Colonic mucosa (tissue), 4 donors: ENCODE measurements at regions not wholly inside any gene's neighbourhood (a gene's known extent, or its start where the extent isn't known, plus 50 kb on each side); places are given as distances from the start of the nearest gene placed in this dataset.

Source experiments
- DNase-seq: peaks from one replicate; pipeline ENCODE4 v3.0.0-alpha.2; 2020
- H3K27ac ChIP-seq: fragments of 200-600 bp; one replicate; pipeline ENCODE4 v1.8.0; 2021
- H3K27me3 ChIP-seq: fragments of 200-600 bp; one replicate; pipeline ENCODE4 v1.8.0; 2021
- H3K36me3 ChIP-seq: fragments of 200-600 bp; one replicate; pipeline ENCODE4 v1.8.0; 2021
- H3K4me1 ChIP-seq: fragments of 200-600 bp; one replicate; pipeline ENCODE4 v1.8.0; 2021; ENCODE audit warnings: mild to moderate bottlenecking
- H3K4me3 ChIP-seq: fragments of 200-600 bp; one replicate; pipeline ENCODE4 v1.8.0; 2021
- H3K9ac ChIP-seq, 2 donors: one replicate each; pipeline ENCODE4 v1.7.0; 2013; ENCODE audit warnings: control low read depth in 2 of 2, low read depth in 2 of 2, low read length in 2 of 2
- H3K9me3 ChIP-seq: fragments of 200-600 bp; one replicate; pipeline ENCODE4 v1.8.0; 2021
- intact Hi-C: fragments of 100-400 bp; cut with DNase I; formaldehyde crosslinking; loops from one replicate; pipeline ENCODE4 v1.14.1; 2022
- TF ChIP-seq, protein P1 (sequence below): fragments of 200-600 bp; IDR thresholded peaks from one replicate; pipeline ENCODE4 v1.8.0; 2022; ENCODE audit warnings: antibody characterized with exemption, mild to moderate bottlenecking
- donor health status: healthy.
- donor health status: DM: no; HTN: no; CAD: no.
- donor health status: DM: no; HTN: no; CAD: no.

DNA sequence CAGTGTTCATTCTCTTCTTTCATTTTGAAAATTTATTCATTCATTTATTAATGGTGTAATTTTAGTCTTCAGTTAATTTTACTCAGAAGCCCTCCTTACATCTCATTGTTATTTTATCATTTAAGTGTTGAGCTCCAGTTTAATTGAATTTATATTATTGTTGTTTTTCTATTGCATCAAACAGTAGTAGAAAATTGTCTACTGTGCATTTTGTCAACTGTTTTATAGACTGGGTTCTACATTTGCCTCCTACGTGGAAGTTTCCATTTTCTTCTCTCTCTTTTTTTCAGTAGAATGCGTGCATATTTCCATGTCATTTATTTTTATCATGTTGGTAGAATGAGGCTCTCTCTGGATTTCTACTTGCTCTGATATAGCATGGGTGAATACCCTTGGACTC is 487.4 kb downstream of the NR2F2 start:
- H3K9me3 ChIP-seq, result no peaks in the 10 kb centered on the region
- no peaks in the 10 kb centered on the region for H3K4me1 ChIP-seq
- TF ChIP-seq, protein P1, sequence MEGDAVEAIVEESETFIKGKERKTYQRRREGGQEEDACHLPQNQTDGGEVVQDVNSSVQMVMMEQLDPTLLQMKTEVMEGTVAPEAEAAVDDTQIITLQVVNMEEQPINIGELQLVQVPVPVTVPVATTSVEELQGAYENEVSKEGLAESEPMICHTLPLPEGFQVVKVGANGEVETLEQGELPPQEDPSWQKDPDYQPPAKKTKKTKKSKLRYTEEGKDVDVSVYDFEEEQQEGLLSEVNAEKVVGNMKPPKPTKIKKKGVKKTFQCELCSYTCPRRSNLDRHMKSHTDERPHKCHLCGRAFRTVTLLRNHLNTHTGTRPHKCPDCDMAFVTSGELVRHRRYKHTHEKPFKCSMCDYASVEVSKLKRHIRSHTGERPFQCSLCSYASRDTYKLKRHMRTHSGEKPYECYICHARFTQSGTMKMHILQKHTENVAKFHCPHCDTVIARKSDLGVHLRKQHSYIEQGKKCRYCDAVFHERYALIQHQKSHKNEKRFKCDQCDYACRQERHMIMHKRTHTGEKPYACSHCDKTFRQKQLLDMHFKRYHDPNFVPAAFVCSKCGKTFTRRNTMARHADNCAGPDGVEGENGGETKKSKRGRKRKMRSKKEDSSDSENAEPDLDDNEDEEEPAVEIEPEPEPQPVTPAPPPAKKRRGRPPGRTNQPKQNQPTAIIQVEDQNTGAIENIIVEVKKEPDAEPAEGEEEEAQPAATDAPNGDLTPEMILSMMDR, result no peak
- no peak overlapping the region for H3K4me3 ChIP-seq
- intact Hi-C loops, result no loop called here
- DNase-seq, result no peak
- no peaks in the 10 kb centered on the region for H3K36me3 ChIP-seq
- H3K27ac ChIP-seq, result no peak overlapping the region
- H3K9ac ChIP-seq, result no peak overlapping the region
- no peaks in the 10 kb centered on the region for H3K27me3 ChIP-seq

DNA sequence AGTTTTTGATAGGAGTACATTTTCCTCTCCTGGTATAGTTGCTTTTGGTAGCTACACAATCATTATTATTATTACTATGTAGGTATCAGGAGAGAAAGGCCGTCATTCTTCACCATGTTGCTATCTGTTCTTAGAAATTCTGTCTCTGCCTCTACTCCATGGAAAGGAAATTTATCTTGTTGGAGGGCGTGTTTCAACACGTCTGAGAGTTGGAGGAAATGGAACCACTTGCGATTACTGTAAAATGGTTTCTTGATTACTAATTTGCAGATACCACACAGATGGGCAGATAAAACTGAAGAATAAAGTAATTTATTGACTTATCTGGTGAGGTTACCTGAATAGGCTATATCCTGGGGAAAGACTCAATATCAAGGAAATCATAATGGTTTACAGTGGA is 488.4 kb downstream of the NR2F2 start:
- no peak overlapping the region for H3K27ac ChIP-seq

DNA sequence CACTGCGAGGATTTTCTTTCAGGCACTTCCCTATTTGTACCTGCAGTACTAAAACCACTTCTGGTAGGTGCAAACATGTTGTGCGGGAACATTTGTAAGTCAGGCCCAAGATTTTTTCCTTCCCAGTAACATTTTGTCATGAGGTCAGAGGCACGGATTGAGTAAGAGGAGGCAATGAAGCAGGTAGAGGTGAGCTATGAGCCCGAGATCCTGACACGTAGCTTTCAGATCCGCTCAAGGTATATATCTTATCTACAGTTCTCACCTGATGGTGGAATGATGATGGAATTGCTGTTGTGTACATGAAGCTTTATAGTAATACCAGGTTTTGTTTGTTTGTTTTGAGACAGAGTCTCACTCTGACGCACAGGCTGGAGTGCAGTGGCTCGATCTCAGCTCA is 497.5 kb downstream of the NR2F2 start:
- no peaks in the 10 kb centered on the region for H3K27me3 ChIP-seq
- intact Hi-C loops, result no loop called here
- TF ChIP-seq, protein P1, result no peak

More for the DNA sequence above, 488.4 kb downstream of the NR2F2 start:
- H3K9ac ChIP-seq, result no peak overlapping the region
- H3K4me3 ChIP-seq, result no peak overlapping the region
- DNase-seq, result no peak
- intact Hi-C loops, result no loop called here
- no peaks in the 10 kb centered on the region for H3K4me1 ChIP-seq
- TF ChIP-seq, protein P1, result no peak
- H3K27me3 ChIP-seq, result no peaks in the 10 kb centered on the region
- H3K36me3 ChIP-seq, result no peaks in the 10 kb centered on the region
- H3K9me3 ChIP-seq, result no peaks in the 10 kb centered on the region

DNA sequence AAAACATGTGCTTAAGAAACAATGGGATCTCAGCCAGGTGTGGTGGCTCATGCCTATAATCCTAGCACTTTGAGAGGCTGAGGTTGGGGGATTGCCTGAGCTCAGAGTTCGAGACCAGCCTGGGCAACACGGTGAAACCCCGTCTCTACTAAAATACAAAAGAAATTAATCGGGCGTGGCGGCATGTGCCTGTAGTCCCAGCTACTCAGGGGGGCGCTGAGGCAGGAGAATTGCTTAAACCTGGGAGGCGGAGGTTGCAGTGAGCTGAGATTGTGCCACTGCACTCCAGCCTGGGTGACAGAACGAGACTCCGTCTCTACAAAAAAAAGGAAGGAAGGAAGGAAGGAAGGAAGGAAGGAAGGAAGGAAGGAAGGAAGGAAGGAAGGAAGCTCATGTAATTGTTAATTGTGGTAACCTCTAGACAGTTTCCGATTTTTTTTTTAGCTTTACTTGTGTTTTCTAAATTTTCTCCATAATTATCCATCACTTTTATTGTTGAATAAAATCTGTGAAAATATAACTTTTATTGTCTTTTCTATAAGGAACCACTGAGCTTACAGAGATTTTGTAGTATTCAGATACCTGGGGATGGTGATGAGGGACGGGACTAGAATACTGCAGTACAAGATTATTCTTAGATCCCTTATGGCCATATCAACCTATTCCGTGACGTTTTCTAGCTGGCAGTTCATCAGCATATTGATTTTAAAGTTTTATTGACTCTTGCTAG is 506.9 kb downstream of the NR2F2 start:
- H3K27ac ChIP-seq, result no peak overlapping the region
- H3K4me3 ChIP-seq, result no peak overlapping the region
- no peaks in the 10 kb centered on the region for H3K4me1 ChIP-seq
- TF ChIP-seq, protein P1, result no peak
- H3K9ac ChIP-seq, result no peak overlapping the region
- DNase-seq, result no peak
- intact Hi-C loops, result no loop called here
- no peaks in the 10 kb centered on the region for H3K36me3 ChIP-seq
- H3K9me3 ChIP-seq, result no peaks in the 10 kb centered on the region
- no peaks in the 10 kb centered on the region for H3K27me3 ChIP-seq

More for the DNA sequence above, 497.5 kb downstream of the NR2F2 start:
- Histone ChIP-seq H3K9ac (no peak overlapping the region), H3K4me3 (no peak overlapping the region), H3K4me1 (no peaks in the 10 kb centered on the region), H3K36me3 (no peaks in the 10 kb centered on the region), H3K9me3 (no peaks in the 10 kb centered on the region), H3K27ac (no peak overlapping the region)
- no peak for DNase-seq

DNA sequence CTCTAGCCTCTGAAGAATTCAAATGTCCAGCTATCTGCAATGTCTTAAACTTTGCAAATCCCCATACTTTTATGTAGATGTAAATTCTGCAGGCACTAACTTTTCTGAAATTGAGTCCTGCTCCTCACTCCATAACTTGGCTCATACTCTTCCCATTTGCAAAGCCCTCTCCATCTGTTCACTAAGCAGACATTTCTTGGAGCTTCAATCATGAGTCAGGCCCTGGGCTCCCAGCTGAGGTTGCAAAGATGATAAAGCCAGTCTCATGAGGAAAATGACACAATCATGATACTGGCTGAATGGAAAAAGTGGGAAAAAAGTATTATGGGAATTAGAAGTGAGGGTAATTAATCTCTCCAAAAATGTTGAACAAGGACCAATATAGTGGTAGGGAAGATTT is 507.6 kb downstream of the NR2F2 start:
- Histone ChIP-seq H3K27ac (no peak overlapping the region), H3K4me3 (no peak overlapping the region), H3K27me3 (no peaks in the 10 kb centered on the region), H3K9me3 (no peaks in the 10 kb centered on the region), H3K4me1 (no peaks in the 10 kb centered on the region), H3K9ac (no peak overlapping the region), H3K36me3 (no peaks in the 10 kb centered on the region)
- DNase-seq, result no peak
- intact Hi-C loops, result no loop called here
- TF ChIP-seq, protein P1, result no peak
